HCT116 (cell line): ENCODE measurements at regions not wholly inside any gene's neighbourhood (a gene's known extent, or its start where the extent isn't known, plus 50 kb on each side); places are given as distances from the start of the nearest gene placed in this dataset.

ENCODE experiments used
- ATF3 ChIP-seq: IDR thresholded peaks from 2 replicates; pipeline ENCODE4 v1.6.1; 2012
- CEBPB ChIP-seq: IDR thresholded peaks from 2 replicates; pipeline ENCODE4 v1.6.1; 2012; ENCODE audit warnings: low read depth
- CTCF ChIP-seq, 3 experiments: fragments of 200-600 bp in 1 of 3; sonication (generic) in 1 of 3; IDR thresholded peaks in 2 of 3; conservative IDR thresholded peaks in 1 of 3; 2 replicates each; pipeline ENCODE4 v1.5.1; 2012 to 2017; ENCODE audit warnings: low read depth in 2 of 3, low read length in 2 of 3, antibody characterized with exemption in 1 of 3, borderline replicate concordance in 1 of 3, control low read depth in 1 of 3, mild to moderate bottlenecking in 1 of 3, mixed read lengths in 1 of 3, mixed run types in 1 of 3, moderate library complexity in 1 of 3; ENCODE audit not compliant: insufficient read depth in 1 of 3
- EZH2 ChIP-seq: fragments of 200-600 bp; sonication (generic); IDR thresholded peaks from 2 replicates; pipeline ENCODE4 v1.6.1; 2017; ENCODE audit warnings: antibody characterized with exemption, mixed run types
- EZH2phosphoT487 ChIP-seq: fragments of 200-600 bp; IDR thresholded peaks from 2 replicates; pipeline ENCODE4 v1.6.1; 2018; ENCODE audit warnings: antibody characterized with exemption, borderline replicate concordance
- JUND ChIP-seq: IDR thresholded peaks from 2 replicates; pipeline ENCODE4 v1.6.1; 2012
- MAX ChIP-seq: IDR thresholded peaks from 2 replicates; pipeline ENCODE4 v1.6.1; 2012
- POLR2A ChIP-seq: IDR thresholded peaks from 2 replicates; pipeline ENCODE4 v1.7.0; 2011; ENCODE audit warnings: borderline replicate concordance; ENCODE audit not compliant: insufficient read depth, insufficient read length; ENCODE audit errors: extremely low read depth
- POLR2AphosphoS5 ChIP-seq: IDR thresholded peaks from 2 replicates; pipeline ENCODE4 v1.6.1; 2011; ENCODE audit warnings: mild to moderate bottlenecking, low read depth, low read length, moderate library complexity
- RAD21 ChIP-seq: IDR thresholded peaks from 2 replicates; pipeline ENCODE4 v1.6.1; 2012; ENCODE audit warnings: low read depth, mild to moderate bottlenecking
- REST ChIP-seq: IDR thresholded peaks from 2 replicates; pipeline ENCODE4 v1.6.1; 2012; ENCODE audit warnings: low read depth
- TCF7L2 ChIP-seq: IDR thresholded peaks from 2 replicates; pipeline ENCODE4 v1.7.0; 2011; ENCODE audit warnings: borderline replicate concordance, inconsistent platforms; ENCODE audit not compliant: insufficient read depth, insufficient read length; ENCODE audit errors: extremely low read depth
- YY1 ChIP-seq: IDR thresholded peaks from 2 replicates; pipeline ENCODE4 v1.6.1; 2011; ENCODE audit warnings: low read length, low read depth, moderate library complexity, mild to moderate bottlenecking; ENCODE audit not compliant: insufficient replicate concordance; ENCODE audit errors: extremely low read depth
- ZNF274 ChIP-seq: fragments of 200-500 bp; sonication (Bioruptor generic); IDR thresholded peaks from 2 replicates; pipeline ENCODE4 v1.6.1; 2014; ENCODE audit warnings: mild to moderate bottlenecking, low read depth, low read length, inconsistent platforms

GRCh38 chr6:3949521-3949920 lies 100.3 kb downstream of the FAM50B start:
- TF ChIP-seq CTCF (IDR thresholded peaks at IDR 0.05 in 2 of 3, conservative IDR thresholded peaks at IDR 0.05 in 1 of 3; ENCODE audit: borderline replicate concordance in 1 of 3, insufficient read depth in 1 of 3, low read depth in 2 of 3, low read length in 2 of 3) (no peak), POLR2AphosphoS5 (no peak), EZH2phosphoT487 (no peak), TCF7L2 (no peak), POLR2A (no peak), CEBPB (no peak), MAX (no peak), REST (no peak), EZH2 (no peak), RAD21 (no peak), JUND (no peak), ZNF274 (no peak), ATF3 (no peak), YY1 (no peak)
